SK-N-SH treated with all-trans-retinoic acid at 6 μM for 48 hours (cell line): ENCODE measurements at regions not wholly inside any gene's neighbourhood (a gene's known extent, or its start where the extent isn't known, plus 50 kb on each side); places are given as distances from the start of the nearest gene placed in this dataset.

Experiments
- ATAC-seq: fragments of 200-7000 bp; cut with Tn5 transposase; 3 replicates; pipeline ENCODE4 v1.9.1; 2020; ENCODE audit warnings: mild to moderate bottlenecking, moderate library complexity
- BACH2 ChIP-seq: fragments of 250-450 bp; sonication (Bioruptor Pico); IDR thresholded peaks from 2 replicates; pipeline ENCODE4 v1.9.0; 2021; ENCODE audit warnings: mild to moderate bottlenecking, borderline replicate concordance
- CREB5 ChIP-seq: fragments of 250-450 bp; sonication (Bioruptor Pico); IDR thresholded peaks from 2 replicates; pipeline ENCODE4 v1.5.1; 2020; ENCODE audit warnings: low read depth, mild to moderate bottlenecking, moderate library complexity
- CSDC2 ChIP-seq: fragments of 250-450 bp; sonication (Bioruptor Pico); IDR thresholded peaks from 2 replicates; pipeline ENCODE4 v1.5.0; 2020; ENCODE audit warnings: mild to moderate bottlenecking, moderate library complexity
- CSRNP3 ChIP-seq: fragments of 250-450 bp; sonication (Bioruptor Pico); IDR thresholded peaks from 2 replicates; pipeline ENCODE4 v1.5.1; 2021; ENCODE audit warnings: mild to moderate bottlenecking, moderate library complexity
- ESRRG ChIP-seq: fragments of 250-450 bp; sonication (Bioruptor Pico); IDR thresholded peaks from 2 replicates; pipeline ENCODE4 v1.6.1; 2021; ENCODE audit warnings: mild to moderate bottlenecking
- GLIS3 ChIP-seq: fragments of 250-450 bp; sonication (Bioruptor Pico); IDR thresholded peaks from 2 replicates; pipeline ENCODE4 v1.5.0; 2020; ENCODE audit warnings: mild to moderate bottlenecking, moderate library complexity
- ISL1 ChIP-seq: fragments of 250-450 bp; sonication (Bioruptor Pico); IDR thresholded peaks from 2 replicates; pipeline ENCODE4 v2.1.2; 2022; ENCODE audit warnings: mild to moderate bottlenecking, moderate library complexity
- OSR1 ChIP-seq: fragments of 250-450 bp; sonication (Bioruptor Pico); IDR thresholded peaks from 2 replicates; pipeline ENCODE4 v1.8.0; 2022; ENCODE audit warnings: moderate library complexity, mild to moderate bottlenecking, inconsistent platforms
- PATZ1 ChIP-seq: fragments of 250-450 bp; sonication (Bioruptor Pico); IDR thresholded peaks from 2 replicates; pipeline ENCODE4 v1.8.0; 2020; ENCODE audit warnings: mild to moderate bottlenecking, moderate library complexity, borderline replicate concordance
- PPARA ChIP-seq: fragments of 250-450 bp; sonication (Bioruptor Pico); IDR thresholded peaks from 2 replicates; pipeline ENCODE4 v1.5.0; 2020; ENCODE audit warnings: mild to moderate bottlenecking, borderline replicate concordance
- RARB ChIP-seq: fragments of 250-450 bp; sonication (Bioruptor Pico); IDR thresholded peaks from 2 replicates; pipeline ENCODE4 v1.8.0; 2021; ENCODE audit warnings: mild to moderate bottlenecking, moderate library complexity
- TCF4 ChIP-seq: fragments of 250-450 bp; sonication (Bioruptor Pico); IDR thresholded peaks from 2 replicates; pipeline ENCODE4 v1.8.0; 2021; ENCODE audit warnings: mild to moderate bottlenecking, moderate library complexity, borderline replicate concordance
- TOX ChIP-seq: fragments of 250-450 bp; sonication (Bioruptor Pico); IDR thresholded peaks from 2 replicates; pipeline ENCODE4 v1.8.0; 2021; ENCODE audit warnings: mild to moderate bottlenecking, moderate library complexity, borderline replicate concordance
- TSHZ2 ChIP-seq: fragments of 250-450 bp; sonication (Bioruptor Pico); IDR thresholded peaks from 2 replicates; pipeline ENCODE4 v1.5.0; 2020; ENCODE audit warnings: mild to moderate bottlenecking, moderate library complexity
- ZC3H10 ChIP-seq: fragments of 250-450 bp; sonication (Bioruptor Pico); IDR thresholded peaks from 2 replicates; pipeline ENCODE4 v1.5.1; 2021; ENCODE audit warnings: mild to moderate bottlenecking, moderate library complexity
- ZFP3 ChIP-seq: fragments of 250-450 bp; sonication (Bioruptor Pico); IDR thresholded peaks from 2 replicates; pipeline ENCODE4 v1.5.0; 2020; ENCODE audit warnings: mild to moderate bottlenecking, moderate library complexity
- ZNF565 ChIP-seq: fragments of 450-650 bp; formaldehyde crosslinking; conservative IDR thresholded peaks from 2 replicates; pipeline ENCODE4 v1.5.0; 2020; ENCODE audit warnings: low read depth, mild to moderate bottlenecking, moderate library complexity
- ZNF70 ChIP-seq: fragments of 450-650 bp; formaldehyde crosslinking; IDR thresholded peaks from 2 replicates; pipeline ENCODE4 v1.5.0; 2020; ENCODE audit warnings: mild to moderate bottlenecking, moderate library complexity
- ZNF8 ChIP-seq: fragments of 450-650 bp; formaldehyde crosslinking; IDR thresholded peaks from 2 replicates; pipeline ENCODE4 v1.5.0; 2020; ENCODE audit warnings: mild to moderate bottlenecking, moderate library complexity

GRCh38 chr9:107740088-107740980, 250.8 kb upstream of the KLF4 start:
- TF ChIP-seq ZNF565 (CRISPR knock-in tag) (no peak), PATZ1 (CRISPR knock-in tag) (no peak), ZC3H10 (CRISPR knock-in tag) (no peak), PPARA (CRISPR knock-in tag) (no peak), RARB (CRISPR knock-in tag) (no peak), ZNF70 (CRISPR knock-in tag) (no peak), GLIS3 (CRISPR knock-in tag) (no peak), OSR1 (CRISPR knock-in tag) (no peak), BACH2 (CRISPR knock-in tag) (no peak), ZFP3 (no peak)
- no peak for ATAC-seq

GRCh38 chr9:107739601-107740082, 250.1 kb upstream of the KLF4 start:
- no peak for TF ChIP-seq ZNF8 (CRISPR knock-in tag)
- TF ChIP-seq PPARA (CRISPR knock-in tag), result no peak
- no peak for TF ChIP-seq GLIS3 (CRISPR knock-in tag)
- TF ChIP-seq CSDC2 (CRISPR knock-in tag), result no peak
- no peak for TF ChIP-seq ZFP3
- no peak for TF ChIP-seq RARB (CRISPR knock-in tag)
- no peak for TF ChIP-seq BACH2 (CRISPR knock-in tag)
- TF ChIP-seq ISL1 (CRISPR knock-in tag), result no peak
- TF ChIP-seq CREB5, result no peak
- no peak for TF ChIP-seq TOX (CRISPR knock-in tag)
- TF ChIP-seq OSR1 (CRISPR knock-in tag), result no peak
- no peak for TF ChIP-seq CSRNP3
- no peak for TF ChIP-seq TCF4 (CRISPR knock-in tag)
- no peak for TF ChIP-seq TSHZ2 (CRISPR knock-in tag)
- no peak for TF ChIP-seq ESRRG (CRISPR knock-in tag)
- ATAC-seq, result no peak

GRCh38 chr9:107738789-107739188, 249.2 kb upstream of the KLF4 start:
- ATAC-seq, result peak; percentile 42

More at GRCh38 chr9:107738789-107739188, 249.2 kb upstream of the KLF4 start:
- TF ChIP-seq RARB (CRISPR knock-in tag), result no peak
- TF ChIP-seq CSDC2 (CRISPR knock-in tag), result 0 out of 2 replicates have a peak, but pooled peaks have one; percentile 4
